Activated T-cell treated with anti-CD3 and anti-CD28 coated beads, Interleukin-2, amount 50 U/mL, for 72 hours (primary cell): ENCODE measurements at regions not wholly inside any gene's neighbourhood (a gene's known extent, or its start where the extent isn't known, plus 50 kb on each side); places are given as distances from the start of the nearest gene placed in this dataset.
A peak's percentile ranks its signal among the peaks of the same experiment; 100 is the strongest.
"Not testable (repeated sequence)": the region's sequence is repeated elsewhere in the genome, so short reads cannot be mapped to it uniquely, and the experiment has no call there.

Experiments
- ATAC-seq, 2 donors: fragments of 150-1000 bp; cut with Tn5 transposase; replicated peaks in 1 of 2; 2 replicates each; pipeline ENCODE4 v1.10.0; 2021; ENCODE audit warnings: moderate library complexity in 2 of 2, mild to moderate bottlenecking in 1 of 2
- DNase-seq, 2 donors: peaks; one replicate each; pipeline ENCODE4 v3.0.0; 2021 to 2022; ENCODE audit warnings: mixed read lengths in 1 of 2
- H3K27ac Mint-ChIP-seq: one replicate; pipeline ENCODE4 v1.8.0; 2022; ENCODE audit warnings: mild to moderate bottlenecking, moderate library complexity, mixed read lengths
- H3K27me3 Mint-ChIP-seq: one replicate; pipeline ENCODE4 v1.8.0; 2022; ENCODE audit warnings: low read depth, mixed read lengths
- H3K36me3 Mint-ChIP-seq, 2 donors: one replicate each; pipeline ENCODE4 v1.8.0; 2022; ENCODE audit warnings: mixed read lengths in 2 of 2, mild to moderate bottlenecking in 1 of 2; ENCODE audit not compliant: insufficient read depth in 2 of 2
- H3K4me1 Mint-ChIP-seq: one replicate; pipeline ENCODE4 v1.8.0; 2022; ENCODE audit warnings: low read depth, mixed read lengths
- H3K4me3 Mint-ChIP-seq, 2 donors: one replicate each; pipeline ENCODE4 v1.8.0; 2022; ENCODE audit warnings: mild to moderate bottlenecking in 2 of 2, mixed read lengths in 2 of 2, moderate library complexity in 2 of 2
- H3K9me3 Mint-ChIP-seq, 2 donors: one replicate each; pipeline ENCODE4 v1.8.0; 2022; ENCODE audit warnings: mixed read lengths in 2 of 2

DNA sequence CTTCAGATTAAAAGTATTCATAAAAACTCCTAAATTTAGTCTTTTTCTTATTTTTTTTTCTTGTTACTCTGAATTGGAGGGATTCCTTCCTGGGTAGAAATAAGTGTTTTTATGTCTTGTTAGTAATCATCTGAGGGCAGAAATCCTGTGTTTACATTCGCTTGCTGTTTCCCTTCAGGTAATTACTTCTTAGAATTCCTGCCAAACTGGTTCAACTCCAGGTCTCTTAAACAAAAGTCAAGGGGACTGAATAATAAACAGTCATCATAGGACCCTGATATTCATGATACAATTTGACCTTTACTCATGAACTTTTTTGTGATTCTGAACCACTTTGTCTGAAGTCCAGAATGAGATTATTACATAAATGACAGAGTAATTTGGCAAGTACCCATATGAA lies 843.9 kb downstream of the FLRT2 start:
- Mint-ChIP-seq H3K36me3 (peaks cover 1 to 2% of the 10 kb centered on the region in 2 donors), H3K4me3 (no peak overlapping the region), H3K9me3 (peaks cover 7 to 14% of the 10 kb centered on the region in 2 donors), H3K27ac (no peak overlapping the region), H3K27me3 (no peaks in the 10 kb centered on the region), H3K4me1 (no peaks in the 10 kb centered on the region)
- ATAC-seq (no peak), DNase-seq (no peak)

DNA sequence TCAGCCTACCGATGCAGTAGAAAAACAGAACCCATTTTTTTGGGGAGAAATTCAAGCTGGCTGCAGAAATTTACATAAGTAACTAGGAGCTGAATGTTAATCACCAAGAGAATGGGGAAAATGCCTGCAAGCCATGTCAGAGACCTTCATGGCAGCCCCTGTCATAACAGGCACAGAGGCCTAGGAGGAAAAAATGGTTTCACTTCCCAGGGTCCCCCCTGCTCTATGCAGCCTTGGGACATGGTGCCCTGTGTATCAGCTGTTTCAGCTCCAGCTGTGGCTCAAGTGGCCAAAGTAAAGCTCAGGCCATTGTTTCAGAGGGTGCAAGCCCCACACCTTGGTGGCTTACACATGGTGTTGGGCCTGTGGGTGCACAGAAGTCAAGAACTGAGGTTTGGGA lies 842.5 kb downstream of the FLRT2 start:
- Mint-ChIP-seq H3K9me3 (peaks cover 7 to 11% of the 10 kb centered on the region in 2 donors), H3K4me3 (no peak overlapping the region), H3K27me3 (no peaks in the 10 kb centered on the region), H3K36me3 (peaks cover 1 to 2% of the 10 kb centered on the region in 2 donors), H3K27ac (no peak overlapping the region), H3K4me1 (no peaks in the 10 kb centered on the region)
- ATAC-seq (no peak), DNase-seq (no peak)

DNA sequence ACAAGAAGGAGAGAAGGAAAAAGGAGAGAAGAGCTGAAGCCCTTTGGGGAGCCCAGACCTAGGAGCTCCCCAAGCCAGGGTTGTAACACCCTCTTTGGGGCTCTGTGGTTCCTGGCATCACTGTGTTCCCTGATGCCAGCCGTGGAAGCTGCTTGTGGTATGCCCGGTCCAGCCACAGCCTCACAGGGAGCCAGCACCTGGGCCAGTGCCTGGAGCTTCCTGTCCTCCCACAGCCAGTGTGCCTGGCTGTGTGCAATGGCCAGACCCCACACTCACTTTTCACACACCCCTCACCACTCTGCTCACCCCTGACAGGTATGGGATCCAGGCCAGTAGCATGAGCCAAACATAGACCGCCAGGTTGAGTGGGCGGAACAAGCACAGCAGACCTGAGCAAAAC lies 834.7 kb downstream of the FLRT2 start:
- no peaks in the 10 kb centered on the region for H3K4me1 Mint-ChIP-seq
- no peaks in the 10 kb centered on the region for H3K27me3 Mint-ChIP-seq
- no peak overlapping the region for H3K27ac Mint-ChIP-seq
- ATAC-seq (no peak), DNase-seq (no peak)
- H3K36me3 Mint-ChIP-seq, result no peaks in the 10 kb centered on the region
- no peak overlapping the region for H3K4me3 Mint-ChIP-seq
- peaks cover 0 to 3% of the 10 kb centered on the region in 2 donors for H3K9me3 Mint-ChIP-seq

DNA sequence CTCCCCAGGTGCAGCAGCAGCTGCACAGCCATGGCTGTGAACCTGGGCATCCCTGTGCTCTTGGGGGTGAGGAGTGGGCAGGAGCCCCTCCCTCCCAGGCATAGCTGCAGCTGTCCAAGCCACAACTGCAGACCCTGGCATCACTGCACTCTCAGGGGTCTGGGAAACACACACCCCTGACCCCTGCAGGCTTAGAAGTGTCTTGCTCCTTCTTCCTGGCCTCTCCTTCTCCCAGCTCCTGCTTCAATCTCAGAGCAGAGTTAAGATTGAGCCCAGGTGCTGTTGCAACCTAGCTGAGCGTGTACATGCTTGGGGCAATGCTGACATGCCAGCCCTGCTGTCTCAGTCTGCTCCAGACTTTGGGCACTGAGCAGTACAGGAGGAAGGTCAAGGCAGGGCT lies 833.6 kb downstream of the FLRT2 start:
- no peaks in the 10 kb centered on the region for H3K27me3 Mint-ChIP-seq
- no peaks in the 10 kb centered on the region for H3K36me3 Mint-ChIP-seq
- H3K4me3 Mint-ChIP-seq, result no peak overlapping the region
- ATAC-seq (no peak), DNase-seq (no peak)
- peaks cover 0 to 3% of the 10 kb centered on the region in 2 donors for H3K9me3 Mint-ChIP-seq
- H3K27ac Mint-ChIP-seq, result no peak overlapping the region
- no peaks in the 10 kb centered on the region for H3K4me1 Mint-ChIP-seq

DNA sequence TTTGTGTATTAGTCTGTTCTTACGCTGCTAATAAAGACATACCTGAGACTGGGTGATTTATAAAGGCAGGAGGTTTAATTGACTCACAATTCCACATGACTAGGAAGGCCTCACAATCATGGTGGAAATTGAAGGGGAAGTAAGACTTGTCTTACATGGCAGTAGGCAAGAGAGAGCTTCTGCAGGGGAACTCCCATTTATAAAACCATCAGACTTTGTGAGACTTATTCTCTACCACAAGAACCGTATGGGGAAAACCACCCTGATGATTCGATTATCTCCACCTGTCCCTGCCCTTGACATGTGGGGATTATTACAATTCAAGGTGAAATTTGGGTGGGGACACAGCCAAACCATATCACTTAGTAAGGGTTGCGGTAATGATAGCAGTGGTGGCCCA lies 833.1 kb downstream of the FLRT2 start:
- DNase-seq (no peak), ATAC-seq (no peak)
- H3K27me3 Mint-ChIP-seq, result no peaks in the 10 kb centered on the region
- H3K4me3 Mint-ChIP-seq, result no peak overlapping the region
- H3K9me3 Mint-ChIP-seq, result peaks cover 0 to 3% of the 10 kb centered on the region in 2 donors
- no peaks in the 10 kb centered on the region for H3K4me1 Mint-ChIP-seq
- no peaks in the 10 kb centered on the region for H3K36me3 Mint-ChIP-seq
- no peak overlapping the region for H3K27ac Mint-ChIP-seq

DNA sequence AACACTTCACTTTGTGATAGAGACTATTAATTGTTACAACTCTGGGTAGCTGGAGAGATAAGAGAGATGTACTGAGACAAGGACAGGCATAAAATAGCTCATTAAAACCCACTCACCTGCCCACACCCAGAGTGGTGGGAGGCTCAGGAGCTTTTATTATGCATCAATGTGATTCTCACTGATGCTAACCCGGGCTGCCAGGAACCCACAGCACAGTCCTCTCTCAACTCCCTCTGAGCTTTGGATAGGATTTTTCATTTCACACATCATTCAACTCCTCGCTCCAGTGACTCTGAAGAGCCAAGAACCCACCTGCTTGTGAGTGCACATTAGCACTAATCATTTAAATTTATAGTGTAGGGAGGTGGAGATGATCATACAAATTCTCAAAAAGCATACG lies 827.9 kb downstream of the FLRT2 start:
- H3K4me1 Mint-ChIP-seq, result no peaks in the 10 kb centered on the region
- DNase-seq (no peak), ATAC-seq (no peak)
- H3K27ac Mint-ChIP-seq, result no peak overlapping the region
- H3K4me3 Mint-ChIP-seq, result no peak overlapping the region
- no peaks in the 10 kb centered on the region for H3K9me3 Mint-ChIP-seq
- H3K36me3 Mint-ChIP-seq, result no peaks in the 10 kb centered on the region
- H3K27me3 Mint-ChIP-seq, result no peaks in the 10 kb centered on the region

DNA sequence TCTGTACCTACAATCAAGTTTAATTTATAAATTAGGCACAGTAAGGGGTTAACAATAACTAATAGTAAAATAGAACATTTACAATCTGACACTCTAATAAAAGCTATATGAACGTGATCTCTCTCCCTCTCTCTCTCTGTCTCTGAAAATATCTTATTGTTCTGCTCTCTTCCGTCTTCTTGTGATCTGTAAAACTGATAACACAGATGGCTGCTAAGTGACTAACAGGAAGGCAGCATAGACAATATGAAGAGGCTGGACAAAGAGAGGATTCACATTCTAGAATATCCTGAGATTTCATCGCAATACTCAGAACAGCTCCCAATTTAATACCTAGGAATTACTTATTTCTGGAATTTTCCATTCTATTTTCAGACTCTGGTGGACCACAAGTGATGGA lies 827.2 kb downstream of the FLRT2 start:
- DNase-seq (no peak), ATAC-seq (no peak)
- H3K9me3 Mint-ChIP-seq, result no peaks in the 10 kb centered on the region
- H3K4me1 Mint-ChIP-seq, result no peaks in the 10 kb centered on the region
- no peaks in the 10 kb centered on the region for H3K36me3 Mint-ChIP-seq
- H3K27ac Mint-ChIP-seq, result no peak overlapping the region
- no peaks in the 10 kb centered on the region for H3K27me3 Mint-ChIP-seq
- H3K4me3 Mint-ChIP-seq, result no peak overlapping the region

DNA sequence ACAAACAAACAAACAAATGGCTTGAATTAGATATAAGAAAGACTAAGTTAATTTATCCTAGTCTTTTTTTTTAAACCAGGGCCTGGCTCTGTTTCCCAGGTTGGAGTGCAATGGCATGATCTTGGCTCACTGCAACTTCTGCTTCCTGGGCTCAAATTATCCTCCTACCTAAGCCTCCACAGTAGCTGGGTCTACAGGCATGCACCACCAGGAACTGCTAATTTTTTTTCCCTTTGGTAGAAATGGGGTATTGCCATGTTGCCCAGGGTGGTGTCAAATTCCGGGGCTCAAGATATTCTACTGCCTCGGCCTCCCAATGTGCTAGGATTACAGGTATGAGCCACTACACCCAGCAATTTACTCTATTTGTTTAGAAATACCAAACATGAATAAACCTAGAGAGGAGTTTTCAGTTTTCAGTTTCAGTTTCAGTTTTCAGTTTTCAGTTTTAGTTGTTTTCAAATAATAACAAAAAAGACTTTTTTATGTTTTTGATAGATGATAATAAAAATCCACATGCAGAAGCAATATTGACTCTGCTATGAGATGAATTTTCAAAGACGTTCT lies 817.0 kb downstream of the FLRT2 start:
- DNase-seq (no peak), ATAC-seq (no peak)
- Mint-ChIP-seq H3K27me3 (no peaks in the 10 kb centered on the region), H3K36me3 (no peaks in the 10 kb centered on the region), H3K4me3 (no peak overlapping the region), H3K27ac (peak overlapping the region; percentile 42), H3K4me1 (no peaks in the 10 kb centered on the region), H3K9me3 (peaks cover 1 to 6% of the 10 kb centered on the region in 2 donors)

DNA sequence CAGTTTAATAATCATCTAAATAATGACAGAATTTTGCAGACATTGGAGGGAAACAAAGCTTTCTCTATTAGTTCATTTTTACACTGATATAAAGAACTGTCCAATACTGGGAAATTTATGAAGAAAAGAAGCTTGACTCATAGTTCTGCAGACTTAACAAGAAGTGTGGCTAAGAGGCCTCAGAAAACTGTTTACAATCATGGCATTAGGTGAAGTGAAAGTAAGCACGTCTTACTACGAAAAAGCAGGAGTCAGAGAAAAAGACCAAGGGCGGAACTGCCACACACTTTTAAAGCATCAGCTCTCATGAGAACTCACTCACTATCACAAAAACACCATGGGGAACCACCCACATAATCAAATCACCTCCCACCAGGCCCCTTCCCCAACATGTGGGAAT lies 804.4 kb downstream of the FLRT2 start:
- no peaks in the 10 kb centered on the region for H3K36me3 Mint-ChIP-seq
- ATAC-seq, result no peak
- H3K4me3 Mint-ChIP-seq, result no peak overlapping the region
- H3K27ac Mint-ChIP-seq, result no peak overlapping the region
- DNase-seq, result no peak
- H3K9me3 Mint-ChIP-seq, result peaks cover 3 to 4% of the 10 kb centered on the region in 2 donors
- no peaks in the 10 kb centered on the region for H3K4me1 Mint-ChIP-seq
- H3K27me3 Mint-ChIP-seq, result no peaks in the 10 kb centered on the region

DNA sequence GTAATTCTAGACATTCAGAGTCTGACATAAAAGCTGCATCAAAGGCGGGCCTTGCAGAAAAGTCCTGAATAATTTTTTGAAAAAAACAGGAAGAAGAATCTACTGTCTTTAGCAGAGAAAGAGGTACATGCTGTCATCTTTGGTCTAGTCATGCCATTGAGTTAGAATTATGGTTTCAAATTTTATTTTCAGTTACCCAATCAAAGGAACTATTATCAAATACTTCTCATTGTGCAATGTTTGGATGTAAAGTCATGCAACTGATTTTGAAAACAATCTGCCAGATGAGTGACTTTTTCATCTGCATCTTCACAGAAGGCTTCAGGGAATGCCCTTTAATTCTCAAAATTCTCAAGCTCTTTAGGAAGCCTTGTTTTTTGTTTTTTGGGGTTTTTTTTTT lies 803.5 kb downstream of the FLRT2 start:
- Mint-ChIP-seq H3K27me3 (no peaks in the 10 kb centered on the region), H3K9me3 (peaks cover 2 to 3% of the 10 kb centered on the region in 2 donors), H3K36me3 (no peaks in the 10 kb centered on the region), H3K27ac (no peak overlapping the region), H3K4me3 (no peak overlapping the region), H3K4me1 (no peaks in the 10 kb centered on the region)
- ATAC-seq (no peak), DNase-seq (no peak)

DNA sequence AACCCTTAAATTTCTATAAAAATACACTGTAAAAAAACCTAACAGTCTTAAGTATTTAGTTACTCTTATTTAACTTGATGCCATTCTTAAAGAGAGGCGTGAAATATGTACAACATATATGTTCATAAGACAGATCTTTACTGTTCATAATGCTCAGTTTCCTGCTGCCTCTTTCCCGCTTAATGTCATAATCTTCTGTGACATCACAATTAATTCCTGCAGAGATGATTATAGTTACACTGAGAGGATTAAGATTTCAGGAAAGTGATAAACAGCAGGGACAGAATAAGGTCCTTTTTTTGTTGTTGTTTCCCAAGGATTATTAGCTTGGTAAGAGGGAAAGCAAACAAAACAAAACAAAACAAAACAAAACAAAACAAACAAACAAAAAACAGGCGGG lies 801.4 kb downstream of the FLRT2 start:
- H3K27me3 Mint-ChIP-seq, result no peaks in the 10 kb centered on the region
- H3K27ac Mint-ChIP-seq, result no peak overlapping the region
- H3K4me3 Mint-ChIP-seq, result no peak overlapping the region
- DNase-seq (no peak), ATAC-seq (no peak)
- H3K9me3 Mint-ChIP-seq, result peaks cover 0 to 2% of the 10 kb centered on the region in 2 donors
- no peaks in the 10 kb centered on the region for H3K36me3 Mint-ChIP-seq
- no peaks in the 10 kb centered on the region for H3K4me1 Mint-ChIP-seq

DNA sequence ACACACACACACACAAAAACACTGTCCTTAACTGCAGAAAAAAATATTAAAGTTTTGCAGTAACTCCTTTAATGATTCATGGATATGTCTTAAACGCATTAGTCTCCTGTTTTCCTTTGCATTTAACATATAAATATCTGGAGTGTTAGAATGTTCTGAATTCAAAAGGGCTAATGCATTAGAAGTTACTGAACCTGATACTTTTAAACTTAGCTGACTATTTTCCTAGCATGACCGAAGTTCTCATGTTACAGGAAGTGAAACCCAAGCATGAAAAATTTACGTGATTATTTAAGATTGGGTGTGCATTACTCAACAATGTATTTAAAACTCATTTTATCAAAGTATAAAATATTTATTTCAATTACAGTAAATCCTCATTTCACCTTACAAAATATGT lies 791.2 kb downstream of the FLRT2 start:
- Mint-ChIP-seq H3K9me3 (peaks cover 0 to 5% of the 10 kb centered on the region in 2 donors), H3K36me3 (no peaks in the 10 kb centered on the region), H3K4me1 (no peaks in the 10 kb centered on the region), H3K27ac (no peak overlapping the region), H3K4me3 (no peak overlapping the region), H3K27me3 (no peaks in the 10 kb centered on the region)
- no peak for ATAC-seq
- DNase-seq, result no peak

DNA sequence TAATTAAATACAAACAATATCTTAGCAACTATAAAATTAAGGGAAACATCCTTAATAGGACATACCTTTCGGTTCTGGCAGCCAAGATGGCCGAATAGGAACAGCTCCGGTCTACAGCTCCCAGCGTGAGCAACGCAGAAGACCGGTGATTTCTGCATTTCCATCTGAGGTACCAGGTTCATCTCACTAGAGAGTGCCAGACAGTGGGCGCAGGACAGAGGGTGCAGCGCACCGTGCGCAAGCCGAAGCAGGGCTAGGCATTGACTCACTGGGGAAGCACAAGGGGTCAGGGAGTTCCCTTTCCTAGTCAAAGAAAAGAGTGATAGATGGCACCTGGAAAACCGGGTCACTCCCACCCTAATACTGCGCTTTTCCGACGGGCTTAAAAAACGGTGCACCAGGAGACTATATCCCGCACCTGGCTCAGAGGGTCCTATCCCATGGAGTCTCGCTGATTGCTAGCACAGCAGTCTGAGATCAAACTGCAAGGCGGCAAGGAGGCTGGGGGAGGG lies 782.3 kb downstream of the FLRT2 start:
- H3K9me3 Mint-ChIP-seq, H3K27me3 Mint-ChIP-seq, H3K27ac Mint-ChIP-seq, H3K36me3 Mint-ChIP-seq, ATAC-seq, H3K4me1 Mint-ChIP-seq, H3K4me3 Mint-ChIP-seq, DNase-seq: not testable (repeated sequence)

DNA sequence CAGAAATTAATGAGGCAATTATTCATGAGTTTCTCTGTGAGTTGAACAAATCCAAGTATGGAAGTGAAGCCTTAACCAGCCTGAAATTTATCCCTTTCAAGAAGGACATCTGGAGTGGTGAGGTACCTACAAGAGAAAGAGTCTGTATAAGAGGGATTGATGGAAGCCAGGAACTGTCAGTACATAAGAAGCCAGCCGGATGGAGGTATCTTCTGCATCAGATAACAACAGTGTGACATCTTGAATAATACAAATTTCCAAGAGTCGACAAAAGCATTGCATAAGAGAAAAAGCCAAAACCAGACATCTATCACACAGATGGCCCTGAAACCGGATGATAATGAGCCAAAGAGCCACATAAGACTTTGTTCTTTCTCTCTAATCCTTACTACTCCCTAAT lies 781.2 kb downstream of the FLRT2 start:
- H3K4me3 Mint-ChIP-seq, result no peak overlapping the region
- DNase-seq (no peak), ATAC-seq (no peak)
- no peaks in the 10 kb centered on the region for H3K4me1 Mint-ChIP-seq
- peaks cover 0 to 3% of the 10 kb centered on the region in 2 donors for H3K9me3 Mint-ChIP-seq
- H3K36me3 Mint-ChIP-seq, result no peaks in the 10 kb centered on the region
- no peak overlapping the region for H3K27ac Mint-ChIP-seq
- H3K27me3 Mint-ChIP-seq, result no peaks in the 10 kb centered on the region
